A673 (cell line): ENCODE measurements at regions not wholly inside any gene's neighbourhood (a gene's known extent, or its start where the extent isn't known, plus 50 kb on each side); places are given as distances from the start of the nearest gene placed in this dataset.

ENCODE experiments used
- EZH2 ChIP-seq: fragments of 200-600 bp; sonication (generic); IDR thresholded peaks from 2 replicates; pipeline ENCODE4 v1.6.1; 2017; ENCODE audit warnings: borderline replicate concordance, low read depth, mild to moderate bottlenecking, mixed read lengths, antibody characterized with exemption, low read length; ENCODE audit not compliant: poor library complexity, severe bottlenecking
- TF ChIP-seq, protein P1 (sequence below): fragments of 300-800, 200-600 bp; sonication (generic); conservative IDR thresholded peaks from 2 replicates; pipeline ENCODE4 v1.5.1; 2017; ENCODE audit warnings: low read depth, mild to moderate bottlenecking, antibody characterized with exemption, low read length, moderate library complexity, mixed read lengths

DNA sequence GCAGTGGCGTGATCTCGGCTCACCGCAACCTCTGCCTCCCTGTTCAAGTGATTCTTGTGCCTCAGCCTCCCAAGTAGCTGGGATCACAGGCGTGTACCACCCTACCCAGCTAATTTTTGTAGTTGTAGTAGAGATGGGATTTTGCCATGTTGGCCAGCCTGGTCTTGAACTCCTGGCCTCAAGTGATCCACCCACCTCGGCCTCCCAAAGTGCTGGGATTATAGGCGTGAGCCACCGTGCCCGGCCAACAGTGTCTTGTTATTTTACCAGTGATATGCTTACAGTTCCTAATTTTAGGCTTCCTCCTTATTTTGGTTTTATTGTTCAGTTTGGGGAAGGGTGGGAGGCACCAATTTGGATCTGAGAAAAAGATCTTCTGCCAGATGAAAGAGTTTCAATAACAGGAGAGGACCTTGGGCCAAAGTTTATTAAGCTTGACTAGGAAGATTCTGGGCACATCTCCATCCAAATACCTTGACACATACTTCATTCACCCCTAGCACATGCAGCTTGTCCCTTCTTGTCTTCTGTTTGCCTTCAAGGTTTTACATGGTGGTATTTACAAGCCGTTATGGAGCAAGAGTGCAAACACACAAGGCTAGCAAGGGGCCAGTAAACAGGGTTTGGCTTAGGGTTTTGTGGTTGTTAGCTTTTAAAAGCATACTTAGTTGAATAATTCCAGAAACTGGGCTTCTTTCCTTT is 168.1 kb upstream of the DMRT1 start:
- TF ChIP-seq EZH2 = no peak
- TF ChIP-seq, protein P1, sequence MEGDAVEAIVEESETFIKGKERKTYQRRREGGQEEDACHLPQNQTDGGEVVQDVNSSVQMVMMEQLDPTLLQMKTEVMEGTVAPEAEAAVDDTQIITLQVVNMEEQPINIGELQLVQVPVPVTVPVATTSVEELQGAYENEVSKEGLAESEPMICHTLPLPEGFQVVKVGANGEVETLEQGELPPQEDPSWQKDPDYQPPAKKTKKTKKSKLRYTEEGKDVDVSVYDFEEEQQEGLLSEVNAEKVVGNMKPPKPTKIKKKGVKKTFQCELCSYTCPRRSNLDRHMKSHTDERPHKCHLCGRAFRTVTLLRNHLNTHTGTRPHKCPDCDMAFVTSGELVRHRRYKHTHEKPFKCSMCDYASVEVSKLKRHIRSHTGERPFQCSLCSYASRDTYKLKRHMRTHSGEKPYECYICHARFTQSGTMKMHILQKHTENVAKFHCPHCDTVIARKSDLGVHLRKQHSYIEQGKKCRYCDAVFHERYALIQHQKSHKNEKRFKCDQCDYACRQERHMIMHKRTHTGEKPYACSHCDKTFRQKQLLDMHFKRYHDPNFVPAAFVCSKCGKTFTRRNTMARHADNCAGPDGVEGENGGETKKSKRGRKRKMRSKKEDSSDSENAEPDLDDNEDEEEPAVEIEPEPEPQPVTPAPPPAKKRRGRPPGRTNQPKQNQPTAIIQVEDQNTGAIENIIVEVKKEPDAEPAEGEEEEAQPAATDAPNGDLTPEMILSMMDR = no peak
